IMR-90 (cell line): ENCODE measurements at regions not wholly inside any gene's neighbourhood (a gene's known extent, or its start where the extent isn't known, plus 50 kb on each side); places are given as distances from the start of the nearest gene placed in this dataset.

ENCODE experiments used
- ATAC-seq: fragments of 200-7000 bp; cut with Tn5 transposase; 2 replicates; pipeline ENCODE4 v1.9.1; 2020; ENCODE audit warnings: low read depth, mild to moderate bottlenecking, moderate library complexity
- BruUV-seq: library from RNA; stranded (reverse); fragments of 400-500 nt; replicated peaks from 2 replicates; lab custom pipeline; 2021; lab: Mats Ljungman, UMichigan
- CTCF ChIA-PET: fragments of 300-600 bp; formaldehyde crosslinking; extraction: SDS; loops from one replicate; lab custom pipeline; 2021; ENCODE audit warnings: antibody characterized with exemption; lab: Yijun Ruan, JAX
- POLR2A ChIA-PET: fragments of 300-600 bp; sonication (Branson Sonifier 250); formaldehyde crosslinking; loops from one replicate; lab custom pipeline; 2022; ENCODE audit warnings: antibody characterized with exemption; ENCODE audit not compliant: unreplicated experiment; lab: Charles Lee
- DNase-seq: peaks from one replicate; pipeline ENCODE4 v3.0.0; 2013
- H2AFZ ChIP-seq: replicated peaks from 2 replicates; pipeline ENCODE3; 2013; ENCODE audit warnings: low read length, mild to moderate bottlenecking; ENCODE audit not compliant: poor library complexity
- H2AK5ac ChIP-seq: 2 replicates; pipeline ENCODE4 v1.6.1; 2013; ENCODE audit warnings: low read depth, low read length, inconsistent platforms
- H2AK9ac ChIP-seq: replicated peaks from 2 replicates; pipeline ENCODE3; 2013; ENCODE audit warnings: mild to moderate bottlenecking, low read depth, low read length, moderate library complexity; ENCODE audit not compliant: poor library complexity
- H2BK120ac ChIP-seq: 2 replicates; pipeline ENCODE4 v1.6.1; 2013; ENCODE audit warnings: low read depth, low read length, inconsistent platforms
- H2BK15ac ChIP-seq: 3 replicates; pipeline ENCODE4 v1.6.1; 2013; ENCODE audit warnings: low read depth, low read length, inconsistent platforms
- H2BK20ac ChIP-seq: 2 replicates; pipeline ENCODE4 v1.6.1; 2013; ENCODE audit warnings: low read depth, mild to moderate bottlenecking, inconsistent platforms, low read length, moderate library complexity
- H2BK5ac ChIP-seq: 2 replicates; pipeline ENCODE4 v1.6.1; 2013; ENCODE audit warnings: mild to moderate bottlenecking, low read depth, low read length, inconsistent platforms; ENCODE audit not compliant: poor library complexity, severe bottlenecking
- H3K14ac ChIP-seq: replicated peaks from 2 replicates; pipeline ENCODE4 v1.6.1; 2013; ENCODE audit warnings: low read depth, low read length, inconsistent platforms
- H3K18ac ChIP-seq: 2 replicates; pipeline ENCODE4 v1.6.1; 2013; ENCODE audit warnings: low read depth, low read length, control low read depth
- H3K23ac ChIP-seq: 2 replicates; pipeline ENCODE4 v1.6.1; 2013; ENCODE audit warnings: low read depth, low read length, inconsistent platforms
- H3K27ac ChIP-seq: 2 replicates; pipeline ENCODE4 v1.5.1; 2013; ENCODE audit warnings: mild to moderate bottlenecking, control low read depth, low read length; ENCODE audit not compliant: insufficient read depth
- H3K27me3 ChIP-seq: 2 replicates; pipeline ENCODE4 v1.6.1; 2013; ENCODE audit warnings: low read length; ENCODE audit not compliant: control insufficient read depth, insufficient read depth
- H3K36me3 ChIP-seq: 2 replicates; pipeline ENCODE4 v1.6.1; 2013; ENCODE audit warnings: low read length, mixed read lengths; ENCODE audit not compliant: control insufficient read depth, insufficient read depth
- H3K4ac ChIP-seq: 2 replicates; pipeline ENCODE4 v1.6.1; 2013; ENCODE audit warnings: low read depth, low read length, inconsistent platforms
- H3K4me1 ChIP-seq: 2 replicates; pipeline ENCODE4 v1.6.1; 2013; ENCODE audit warnings: low read length, mixed read lengths; ENCODE audit not compliant: control insufficient read depth, insufficient read depth
- H3K4me2 ChIP-seq: 2 replicates; pipeline ENCODE4 v1.6.1; 2013; ENCODE audit warnings: low read depth, mild to moderate bottlenecking, control low read depth, low read length, moderate library complexity
- H3K4me3 ChIP-seq: 2 replicates; pipeline ENCODE4 v1.5.1; 2013; ENCODE audit warnings: low read depth, mild to moderate bottlenecking, control low read depth, low read length, moderate library complexity; ENCODE audit not compliant: insufficient read depth
- H3K56ac ChIP-seq: 2 replicates; pipeline ENCODE4 v1.6.1; 2013; ENCODE audit warnings: low read length, inconsistent platforms; ENCODE audit not compliant: insufficient read depth; ENCODE audit errors: extremely low read depth
- H3K79me1 ChIP-seq, 2 experiments: 2 replicates each; pipeline ENCODE4 v1.6.1; 2013; ENCODE audit warnings: low read length in 2 of 2, inconsistent platforms in 1 of 2, low read depth in 1 of 2
- H3K9ac ChIP-seq: 2 replicates; pipeline ENCODE4 v1.6.1; 2013; ENCODE audit warnings: low read depth, low read length, control low read depth
- H3K9me1 ChIP-seq: 2 replicates; pipeline ENCODE4 v1.6.1; 2013; ENCODE audit warnings: low read length, inconsistent platforms; ENCODE audit not compliant: insufficient read depth
- H3K9me3 ChIP-seq: 2 replicates; pipeline ENCODE4 v1.6.1; 2013; ENCODE audit warnings: low read length; ENCODE audit not compliant: control insufficient read depth, insufficient read depth
- H4K20me1 ChIP-seq: 2 replicates; pipeline ENCODE4 v1.6.1; 2013; ENCODE audit warnings: low read length, inconsistent platforms; ENCODE audit not compliant: insufficient read depth
- H4K5ac ChIP-seq: 2 replicates; pipeline ENCODE4 v1.6.1; 2013; ENCODE audit warnings: mild to moderate bottlenecking, low read depth, low read length, control low read depth
- H4K8ac ChIP-seq, 2 experiments: 2 replicates each; pipeline ENCODE4 v1.6.1; 2013; ENCODE audit warnings: low read depth in 2 of 2, low read length in 2 of 2, control low read depth in 1 of 2, inconsistent platforms in 1 of 2
- H4K91ac ChIP-seq: 2 replicates; pipeline ENCODE4 v1.6.1; 2013; ENCODE audit warnings: low read depth, low read length, inconsistent platforms; ENCODE audit not compliant: insufficient read depth
- BHLHE40 ChIP-seq: fragments of 150-350 bp; IDR thresholded peaks from 2 replicates; pipeline ENCODE4 v1.6.1; 2016; ENCODE audit warnings: mild to moderate bottlenecking, low read depth, low read length
- CEBPB ChIP-seq: IDR thresholded peaks from 2 replicates; pipeline ENCODE4 v1.6.1; 2012; ENCODE audit warnings: low read depth, low read length, improper control_type of control experiment
- CHD1 ChIP-seq: IDR thresholded peaks from 2 replicates; pipeline ENCODE4 v1.6.1; 2012; ENCODE audit warnings: low read depth, low read length, improper control_type of control experiment
- MAZ ChIP-seq: IDR thresholded peaks from 2 replicates; pipeline ENCODE4 v1.6.1; 2012; ENCODE audit warnings: low read depth, mild to moderate bottlenecking, low read length, improper control_type of control experiment, moderate library complexity, borderline replicate concordance
- MXI1 ChIP-seq: IDR thresholded peaks from 2 replicates; pipeline ENCODE4 v1.6.1; 2012; ENCODE audit warnings: low read depth, mild to moderate bottlenecking, low read length, moderate library complexity, borderline replicate concordance
- NFE2L2 ChIP-seq: fragments of 150-350 bp; IDR thresholded peaks from 2 replicates; pipeline ENCODE4 v1.6.1; 2016; ENCODE audit warnings: low read depth, mild to moderate bottlenecking, low read length
- POLR2A ChIP-seq: IDR thresholded peaks from 2 replicates; pipeline ENCODE4 v1.6.1; 2012; ENCODE audit warnings: mild to moderate bottlenecking, low read depth, low read length
- RAD21 ChIP-seq: IDR thresholded peaks from 2 replicates; pipeline ENCODE4 v1.6.1; 2012; ENCODE audit warnings: low read length, improper control_type of control experiment
- RCOR1 ChIP-seq: IDR thresholded peaks from 2 replicates; pipeline ENCODE4 v1.6.1; 2012; ENCODE audit warnings: mild to moderate bottlenecking, low read length, improper control_type of control experiment; ENCODE audit not compliant: insufficient replicate concordance
- RFX5 ChIP-seq: IDR thresholded peaks from 2 replicates; pipeline ENCODE4 v1.8.0; 2012; ENCODE audit warnings: low read depth, mild to moderate bottlenecking, low read length, moderate library complexity
- SMC3 ChIP-seq: fragments of 150-350 bp; IDR thresholded peaks from 2 replicates; pipeline ENCODE4 v1.6.1; 2016; ENCODE audit warnings: low read depth, mild to moderate bottlenecking, antibody characterized with exemption, low read length, moderate library complexity
- WGBS, 2 experiments: methylation state at CpG; one replicate each; pipeline versions ENCODE4 v1.1.5 to v1.1.7; 2013; ENCODE audit warnings: missing lambda C conversion rate in 2 of 2; ENCODE audit not compliant: insufficient read length in 1 of 2; ENCODE audit errors: extremely low coverage in 2 of 2; 5-methylcytosine and 5-hydroxymethylcytosine counted together
- dilution Hi-C: fragments of 300-500 bp; cut with HindIII; formaldehyde crosslinking; loops from one replicate; pipeline ENCODE4 v1.14.3; 2018; ENCODE audit warnings: low sequenced_read_pairs; ENCODE audit not compliant: unreplicated experiment
- in situ Hi-C: fragments of 300-500 bp; cut with MboI; formaldehyde crosslinking; loops from 3 replicates; pipeline ENCODE4 v1.14.3; 2019; ENCODE audit warnings: low sequenced_read_pairs, inconsistent platforms, mixed read lengths
- intact Hi-C: fragments of 100-400 bp; cut with micrococcal nuclease; formaldehyde crosslinking; loops from 2 replicates; pipeline ENCODE4 v1.10.0; 2022
- TF ChIP-seq, protein P1 (sequence below): fragments of 150-350 bp; IDR thresholded peaks from 2 replicates; pipeline ENCODE4 v1.6.1; 2017; ENCODE audit warnings: mild to moderate bottlenecking, antibody characterized with exemption, low read length, low read depth
- TF ChIP-seq, protein P2 (sequence below): conservative IDR thresholded peaks from 2 replicates; pipeline ENCODE4 v1.5.1; 2012; ENCODE audit warnings: mild to moderate bottlenecking, low read depth, low read length, improper control_type of control experiment
- TF ChIP-seq, protein P3 (sequence below): fragments of 150-350 bp; IDR thresholded peaks from 2 replicates; pipeline ENCODE4 v1.6.1; 2016; ENCODE audit warnings: low read depth, mild to moderate bottlenecking, low read length, moderate library complexity, borderline replicate concordance

DNA sequence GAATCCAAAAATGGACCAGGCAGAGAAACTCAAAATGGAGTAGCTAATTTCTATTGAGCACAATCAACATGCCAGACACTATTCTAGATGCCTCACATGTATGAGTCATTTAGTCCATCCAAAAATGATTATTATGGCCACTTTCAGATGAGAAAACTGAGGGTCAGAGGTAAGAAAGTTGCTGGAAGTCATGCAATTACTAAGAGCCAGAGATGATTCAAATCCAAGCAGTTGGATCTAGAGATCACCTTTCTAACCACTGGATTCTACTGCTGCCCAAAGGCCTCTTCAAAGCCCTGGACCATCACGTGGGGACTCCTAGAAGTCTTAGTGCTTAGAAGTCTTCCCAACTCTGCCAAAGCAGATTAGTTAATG, 51.8 kb upstream of the HMHB1 start:
- H3K4me3 ChIP-seq = no peak overlapping the region
- ATAC-seq (no peak), DNase-seq (no peak)
- no CpG with 5 or more reads among the region's 1 CpG for WGBS, 2 experiments
- H2AK9ac ChIP-seq = no peak overlapping the region
- no peak overlapping the region for H4K5ac ChIP-seq
- no TSS peak for BruUV-seq
- H3K4me1 ChIP-seq = peaks cover 10% of the 10 kb centered on the region
- no peak overlapping the region for H3K23ac ChIP-seq
- no peak overlapping the region for H2AK5ac ChIP-seq
- dilution Hi-C loops (no loop called here), in situ Hi-C loops (no loop called here), intact Hi-C loops (no loop called here)
- no peaks in the 10 kb centered on the region for H3K9me1 ChIP-seq
- H3K79me1 ChIP-seq = no peaks in the 10 kb centered on the region
- H3K36me3 ChIP-seq = no peaks in the 10 kb centered on the region
- H2BK120ac ChIP-seq = no peak overlapping the region
- no peaks in the 10 kb centered on the region for H3K9me3 ChIP-seq
- H4K20me1 ChIP-seq = no peaks in the 10 kb centered on the region
- H3K27me3 ChIP-seq = no peaks in the 10 kb centered on the region
- no peak overlapping the region for H4K8ac ChIP-seq
- no peak overlapping the region for H2AFZ ChIP-seq
- H2BK15ac ChIP-seq = peak overlapping the region; percentile 59; the same call in 1 of the 3 replicates
- no peak overlapping the region for H3K4ac ChIP-seq
- ChIA-PET POLR2A (no interaction called here), CTCF (interaction anchor here (1.0 kb wide), 1 partner anchor 10 kb away, joined by 3 read pairs; no protein-coding TSS in a partner anchor)
- no peak overlapping the region for H3K9ac ChIP-seq
- H3K4me2 ChIP-seq = no peak overlapping the region
- no peak overlapping the region for H2BK20ac ChIP-seq
- no peak overlapping the region for H3K27ac ChIP-seq
- H4K91ac ChIP-seq = no peak overlapping the region
- H3K14ac ChIP-seq = no peak overlapping the region
- no peak overlapping the region; the same call in 1 of the 2 replicates for H3K18ac ChIP-seq
- no peak overlapping the region for H2BK5ac ChIP-seq
- TF ChIP-seq SMC3 = no peak
- no peak for TF ChIP-seq POLR2A
- TF ChIP-seq, protein P1, sequence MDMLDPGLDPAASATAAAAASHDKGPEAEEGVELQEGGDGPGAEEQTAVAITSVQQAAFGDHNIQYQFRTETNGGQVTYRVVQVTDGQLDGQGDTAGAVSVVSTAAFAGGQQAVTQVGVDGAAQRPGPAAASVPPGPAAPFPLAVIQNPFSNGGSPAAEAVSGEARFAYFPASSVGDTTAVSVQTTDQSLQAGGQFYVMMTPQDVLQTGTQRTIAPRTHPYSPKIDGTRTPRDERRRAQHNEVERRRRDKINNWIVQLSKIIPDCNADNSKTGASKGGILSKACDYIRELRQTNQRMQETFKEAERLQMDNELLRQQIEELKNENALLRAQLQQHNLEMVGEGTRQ = no peak
- TF ChIP-seq RFX5 = no peak
- no peak for TF ChIP-seq BHLHE40
- no peak for TF ChIP-seq MXI1
- TF ChIP-seq RCOR1 = no peak
- TF ChIP-seq, protein P2, sequence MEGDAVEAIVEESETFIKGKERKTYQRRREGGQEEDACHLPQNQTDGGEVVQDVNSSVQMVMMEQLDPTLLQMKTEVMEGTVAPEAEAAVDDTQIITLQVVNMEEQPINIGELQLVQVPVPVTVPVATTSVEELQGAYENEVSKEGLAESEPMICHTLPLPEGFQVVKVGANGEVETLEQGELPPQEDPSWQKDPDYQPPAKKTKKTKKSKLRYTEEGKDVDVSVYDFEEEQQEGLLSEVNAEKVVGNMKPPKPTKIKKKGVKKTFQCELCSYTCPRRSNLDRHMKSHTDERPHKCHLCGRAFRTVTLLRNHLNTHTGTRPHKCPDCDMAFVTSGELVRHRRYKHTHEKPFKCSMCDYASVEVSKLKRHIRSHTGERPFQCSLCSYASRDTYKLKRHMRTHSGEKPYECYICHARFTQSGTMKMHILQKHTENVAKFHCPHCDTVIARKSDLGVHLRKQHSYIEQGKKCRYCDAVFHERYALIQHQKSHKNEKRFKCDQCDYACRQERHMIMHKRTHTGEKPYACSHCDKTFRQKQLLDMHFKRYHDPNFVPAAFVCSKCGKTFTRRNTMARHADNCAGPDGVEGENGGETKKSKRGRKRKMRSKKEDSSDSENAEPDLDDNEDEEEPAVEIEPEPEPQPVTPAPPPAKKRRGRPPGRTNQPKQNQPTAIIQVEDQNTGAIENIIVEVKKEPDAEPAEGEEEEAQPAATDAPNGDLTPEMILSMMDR = no peak
- TF ChIP-seq RAD21 = no peak
- TF ChIP-seq NFE2L2 = no peak
- TF ChIP-seq CEBPB = no peak
- TF ChIP-seq, protein P3, sequence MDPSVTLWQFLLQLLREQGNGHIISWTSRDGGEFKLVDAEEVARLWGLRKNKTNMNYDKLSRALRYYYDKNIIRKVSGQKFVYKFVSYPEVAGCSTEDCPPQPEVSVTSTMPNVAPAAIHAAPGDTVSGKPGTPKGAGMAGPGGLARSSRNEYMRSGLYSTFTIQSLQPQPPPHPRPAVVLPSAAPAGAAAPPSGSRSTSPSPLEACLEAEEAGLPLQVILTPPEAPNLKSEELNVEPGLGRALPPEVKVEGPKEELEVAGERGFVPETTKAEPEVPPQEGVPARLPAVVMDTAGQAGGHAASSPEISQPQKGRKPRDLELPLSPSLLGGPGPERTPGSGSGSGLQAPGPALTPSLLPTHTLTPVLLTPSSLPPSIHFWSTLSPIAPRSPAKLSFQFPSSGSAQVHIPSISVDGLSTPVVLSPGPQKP = no peak
- TF ChIP-seq MAZ = no peak
- no peak for TF ChIP-seq CHD1
- H3K56ac ChIP-seq = no peak overlapping the region
